K562 (cell line): ENCODE measurements at regions not wholly inside any gene's neighbourhood (a gene's known extent, or its start where the extent isn't known, plus 50 kb on each side); places are given as distances from the start of the nearest gene placed in this dataset.

Experiments used
- CEBPB ChIP-seq: fragments of 450-650 bp; IDR thresholded peaks from 2 replicates; pipeline ENCODE4 v1.6.1; 2016; ENCODE audit warnings: missing genetic modification characterization, missing compliant biosample characterization
- CHD4 ChIP-seq: fragments of 200-600 bp; sonication (generic); IDR thresholded peaks from 3 replicates; pipeline ENCODE4 v1.6.1; 2012; ENCODE audit warnings: low read depth, mild to moderate bottlenecking, mixed read lengths, low read length, inconsistent platforms; ENCODE audit not compliant: insufficient read depth, insufficient replicate concordance, poor library complexity, severe bottlenecking
- HDAC8 ChIP-seq: fragments of 450-650 bp; IDR thresholded peaks from 2 replicates; pipeline ENCODE4 v1.6.1; 2016; ENCODE audit warnings: mild to moderate bottlenecking, missing genetic modification characterization, moderate library complexity, missing compliant biosample characterization
- MTA1 ChIP-seq: fragments of 450-650 bp; IDR thresholded peaks from 2 replicates; pipeline ENCODE4 v1.6.1; 2017; ENCODE audit warnings: borderline replicate concordance
- RBM39 ChIP-seq: fragments of 200-400 bp; formaldehyde crosslinking; optimal IDR thresholded peaks from 2 replicates; pipeline ENCODE3; 2018; ENCODE audit warnings: low read depth, low read length
- REST ChIP-seq, 2 experiments: fragments of 450-650 bp; formaldehyde crosslinking in 1 of 2; IDR thresholded peaks; 2 replicates each; pipeline versions ENCODE4 v1.4.0 to v1.6.1; 2014 to 2020; ENCODE audit warnings: mild to moderate bottlenecking in 2 of 2, borderline replicate concordance in 1 of 2, low read depth in 1 of 2
- ZNF311 ChIP-seq: fragments of 250-450 bp; sonication (Bioruptor Pico); IDR thresholded peaks from 2 replicates; pipeline ENCODE4 v1.4.0; 2020; ENCODE audit warnings: mild to moderate bottlenecking, moderate library complexity
- ZNF318 ChIP-seq, 2 experiments: fragments of 450-650 bp; IDR thresholded peaks; 2 replicates each; pipeline ENCODE4 v1.6.1; 2016; ENCODE audit warnings: mild to moderate bottlenecking in 2 of 2, borderline replicate concordance in 1 of 2, low read depth in 1 of 2, moderate library complexity in 1 of 2
- ZNF589 ChIP-seq: fragments of 200-800 bp; sonication (Bioruptor generic); IDR thresholded peaks from 2 replicates; pipeline ENCODE4 v1.6.1; 2016; ENCODE audit warnings: low read depth, missing genetic modification characterization, missing compliant biosample characterization
- ZNF75A ChIP-seq: fragments of 450-650 bp; formaldehyde crosslinking; IDR thresholded peaks from 2 replicates; pipeline ENCODE4 v1.4.0; 2020; ENCODE audit warnings: mild to moderate bottlenecking

DNA sequence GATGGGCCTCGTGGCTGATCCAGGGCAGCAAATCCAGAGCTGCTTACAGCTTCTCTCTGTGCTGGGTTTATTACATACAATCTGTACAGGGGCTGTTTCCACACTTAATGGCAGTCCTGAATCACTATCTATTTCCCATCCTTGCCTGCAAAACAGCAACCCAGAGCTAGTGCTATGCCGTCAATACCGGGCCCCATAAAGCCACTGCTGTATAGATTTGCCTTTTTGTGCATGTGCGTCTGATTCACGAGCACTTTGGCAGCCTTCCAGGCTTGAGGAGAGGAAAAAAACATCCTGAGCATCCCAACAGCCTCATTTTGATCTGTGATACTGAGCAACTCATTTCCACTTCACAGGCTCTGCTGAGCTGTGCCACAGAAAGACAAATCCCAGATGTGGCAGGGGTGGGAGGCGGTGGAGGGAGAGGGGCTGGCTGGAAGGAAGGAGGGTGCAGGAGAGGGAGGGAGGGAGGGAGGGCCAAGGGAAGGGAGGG is 65.2 kb upstream of the TARBP1 start (continued):
- peak; percentile 11; the same call in 1 of the 2 replicates for TF ChIP-seq REST (IDR thresholded peaks at IDR 0.05; ENCODE audit: borderline replicate concordance)
- no peak for TF ChIP-seq REST (CRISPR knock-in tag; IDR thresholded peaks at IDR 0.05; ENCODE audit: low read depth)
- TF ChIP-seq HDAC8 (tag): peak; percentile 93
- no peak for TF ChIP-seq CEBPB (tag)
- TF ChIP-seq ZNF589 (CRISPR knock-in tag): peak; percentile 26
- no peak for TF ChIP-seq ZNF318 (IDR thresholded peaks at IDR 0.05; ENCODE audit: borderline replicate concordance in 1 of 2, low read depth in 1 of 2)
- no peak for TF ChIP-seq RBM39
- TF ChIP-seq CHD4: no peak
- peak; percentile 63; the same call in 1 of the 2 replicates for TF ChIP-seq MTA1
- no peak for TF ChIP-seq ZNF311 (CRISPR knock-in tag)
- TF ChIP-seq ZNF75A (CRISPR knock-in tag): 0 out of 2 replicates have a peak, but pooled peaks have one; percentile 13
